ENCODE measurements at regions not wholly inside any gene's neighbourhood (a gene's known extent, or its start where the extent isn't known, plus 50 kb on each side); places are given as distances from the start of the nearest gene placed in this dataset.

DNA sequence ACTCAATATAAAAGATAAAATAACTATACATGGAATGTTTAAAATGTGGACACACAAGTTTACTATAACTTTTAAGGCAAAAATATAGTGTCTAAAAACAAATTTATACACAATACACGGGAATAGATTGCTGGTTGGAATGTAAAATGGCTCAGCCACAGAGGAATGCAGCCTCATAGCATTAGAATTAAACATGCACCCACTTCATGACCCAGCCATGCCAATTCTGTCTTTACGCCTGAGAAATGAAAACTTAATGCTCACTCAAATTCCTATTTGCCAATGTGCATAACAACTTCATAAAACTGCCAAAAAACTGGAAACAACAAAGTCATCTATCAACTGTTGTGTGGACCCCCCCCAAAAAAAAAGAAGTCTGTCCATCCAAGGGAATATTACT, 1006.6 kb upstream of the POU3F3 start:
- Histone ChIP-seq H3K27ac (no peak overlapping the region), H3K27me3 (no peaks in the 10 kb centered on the region), H3K4me1 (no peaks in the 10 kb centered on the region), H3K9me3 (no peaks in the 10 kb centered on the region), H3K4me3 (no peak overlapping the region), H3K36me3 (no peaks in the 10 kb centered on the region)
- intact Hi-C loops (cut with DNase I), result no loop called here
- no peak for DNase-seq (ENCODE audit: extremely low spot score in 2 of 2)
- TF ChIP-seq, protein P1, sequence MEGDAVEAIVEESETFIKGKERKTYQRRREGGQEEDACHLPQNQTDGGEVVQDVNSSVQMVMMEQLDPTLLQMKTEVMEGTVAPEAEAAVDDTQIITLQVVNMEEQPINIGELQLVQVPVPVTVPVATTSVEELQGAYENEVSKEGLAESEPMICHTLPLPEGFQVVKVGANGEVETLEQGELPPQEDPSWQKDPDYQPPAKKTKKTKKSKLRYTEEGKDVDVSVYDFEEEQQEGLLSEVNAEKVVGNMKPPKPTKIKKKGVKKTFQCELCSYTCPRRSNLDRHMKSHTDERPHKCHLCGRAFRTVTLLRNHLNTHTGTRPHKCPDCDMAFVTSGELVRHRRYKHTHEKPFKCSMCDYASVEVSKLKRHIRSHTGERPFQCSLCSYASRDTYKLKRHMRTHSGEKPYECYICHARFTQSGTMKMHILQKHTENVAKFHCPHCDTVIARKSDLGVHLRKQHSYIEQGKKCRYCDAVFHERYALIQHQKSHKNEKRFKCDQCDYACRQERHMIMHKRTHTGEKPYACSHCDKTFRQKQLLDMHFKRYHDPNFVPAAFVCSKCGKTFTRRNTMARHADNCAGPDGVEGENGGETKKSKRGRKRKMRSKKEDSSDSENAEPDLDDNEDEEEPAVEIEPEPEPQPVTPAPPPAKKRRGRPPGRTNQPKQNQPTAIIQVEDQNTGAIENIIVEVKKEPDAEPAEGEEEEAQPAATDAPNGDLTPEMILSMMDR (IDR thresholded peaks at IDR 0.05), result no peak
- no peak for TF ChIP-seq POLR2AphosphoS5 (IDR thresholded peaks at IDR 0.05; ENCODE audit: insufficient read depth in 1 of 2, low read depth in 1 of 2)
- no peak for TF ChIP-seq POLR2A (IDR thresholded peaks at IDR 0.05)

- H3K9me3 ChIP-seq, result no peaks in the 10 kb centered on the region
- no peaks in the 10 kb centered on the region for H3K36me3 ChIP-seq
- no peak for DNase-seq (ENCODE audit: extremely low spot score in 2 of 2)
- no peaks in the 10 kb centered on the region for H3K27me3 ChIP-seq
- H3K4me1 ChIP-seq, result no peaks in the 10 kb centered on the region
- TF ChIP-seq, protein P1 (IDR thresholded peaks at IDR 0.05), result no peak
- no peak for TF ChIP-seq POLR2A (IDR thresholded peaks at IDR 0.05)
- no peak for TF ChIP-seq POLR2AphosphoS5 (IDR thresholded peaks at IDR 0.05; ENCODE audit: insufficient read depth in 1 of 2, low read depth in 1 of 2)
- intact Hi-C loops (cut with DNase I), result no loop called here
- H3K27ac ChIP-seq, result no peak overlapping the region
- H3K4me3 ChIP-seq, result no peak overlapping the region
Observed at GRCh38 chr2:103859238-103859637, 994.7 kb upstream of the POU3F3 start.

DNA sequence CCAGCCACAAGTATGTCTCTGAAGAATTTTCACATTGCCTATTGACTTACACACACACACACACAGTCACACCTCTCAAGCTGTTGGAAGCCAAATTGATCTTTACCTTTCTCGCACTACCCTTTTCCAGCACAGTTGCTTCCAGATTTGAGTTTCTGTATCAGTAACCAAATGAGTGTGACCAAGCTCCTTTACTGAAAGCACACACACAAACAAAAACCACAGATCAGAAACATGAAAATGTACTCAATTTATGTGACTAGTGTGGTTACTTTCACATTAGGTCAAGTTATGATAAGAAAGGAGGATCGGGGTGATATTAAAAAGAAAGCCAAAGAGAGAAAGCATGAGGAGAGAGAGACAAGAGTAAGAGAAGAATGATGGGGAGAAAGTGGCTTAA, 993.9 kb upstream of the POU3F3 start:
- no peaks in the 10 kb centered on the region for H3K36me3 ChIP-seq
- H3K4me1 ChIP-seq, result no peaks in the 10 kb centered on the region
- intact Hi-C loops (cut with DNase I), result no loop called here
- H3K27me3 ChIP-seq, result no peaks in the 10 kb centered on the region
- H3K4me3 ChIP-seq, result no peak overlapping the region
- H3K9me3 ChIP-seq, result no peaks in the 10 kb centered on the region
- TF ChIP-seq, protein P1 (IDR thresholded peaks at IDR 0.05), result no peak
- TF ChIP-seq POLR2A (IDR thresholded peaks at IDR 0.05), result no peak
- no peak for TF ChIP-seq POLR2AphosphoS5 (IDR thresholded peaks at IDR 0.05; ENCODE audit: insufficient read depth in 1 of 2, low read depth in 1 of 2)
- no peak for DNase-seq (ENCODE audit: extremely low spot score in 2 of 2)
- H3K27ac ChIP-seq, result no peak overlapping the region

DNA sequence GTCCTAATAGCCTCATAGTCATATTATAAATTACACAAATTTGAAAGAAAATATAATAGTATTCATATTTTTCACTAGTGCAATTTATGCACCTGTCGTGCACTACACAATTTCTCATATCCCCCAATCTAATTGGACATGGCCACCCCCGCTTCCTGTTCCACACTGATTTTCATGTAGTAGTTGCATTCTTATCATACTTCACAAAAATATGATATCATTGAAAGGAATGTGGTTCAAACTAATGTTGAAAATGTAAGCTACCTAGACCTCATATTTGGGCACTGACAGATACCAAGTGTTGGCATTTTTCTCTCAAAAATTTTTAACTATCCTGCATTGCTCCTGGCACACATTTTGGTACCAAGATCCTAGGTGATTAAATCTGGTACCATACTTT, 985.5 kb upstream of the POU3F3 start:
- TF ChIP-seq POLR2AphosphoS5 (IDR thresholded peaks at IDR 0.05; ENCODE audit: insufficient read depth in 1 of 2, low read depth in 1 of 2), result no peak
- TF ChIP-seq, protein P1 (IDR thresholded peaks at IDR 0.05), result no peak
- no peak for TF ChIP-seq POLR2A (IDR thresholded peaks at IDR 0.05)
- intact Hi-C loops (cut with DNase I), result no loop called here
- no peaks in the 10 kb centered on the region for H3K36me3 ChIP-seq
- H3K27me3 ChIP-seq, result no peaks in the 10 kb centered on the region
- no peak overlapping the region for H3K4me3 ChIP-seq
- H3K9me3 ChIP-seq, result no peaks in the 10 kb centered on the region
- H3K4me1 ChIP-seq, result no peaks in the 10 kb centered on the region
- DNase-seq (ENCODE audit: extremely low spot score in 2 of 2), result no peak
- H3K27ac ChIP-seq, result no peak overlapping the region

GRCh38 chr2:103873716-103874351, 980.1 kb upstream of the POU3F3 start:
- no peaks in the 10 kb centered on the region for H3K9me3 ChIP-seq
- intact Hi-C loops (cut with DNase I), result no loop called here
- H3K27ac ChIP-seq, result no peak overlapping the region

More at GRCh38 chr2:103873716-103874351, 980.1 kb upstream of the POU3F3 start:
- Histone ChIP-seq H3K27me3 (no peaks in the 10 kb centered on the region), H3K4me3 (no peak overlapping the region), H3K36me3 (no peaks in the 10 kb centered on the region), H3K4me1 (no peaks in the 10 kb centered on the region)
- TF ChIP-seq, protein P1 (IDR thresholded peaks at IDR 0.05), result no peak
- TF ChIP-seq POLR2A (IDR thresholded peaks at IDR 0.05), result no peak
- TF ChIP-seq POLR2AphosphoS5 (IDR thresholded peaks at IDR 0.05; ENCODE audit: insufficient read depth in 1 of 2, low read depth in 1 of 2), result no peak
- DNase-seq (ENCODE audit: extremely low spot score in 2 of 2), result no peak
